ENCODE measurements at regions not wholly inside any gene's neighbourhood (a gene's known extent, or its start where the extent isn't known, plus 50 kb on each side); places are given as distances from the start of the nearest gene placed in this dataset.

DNA sequence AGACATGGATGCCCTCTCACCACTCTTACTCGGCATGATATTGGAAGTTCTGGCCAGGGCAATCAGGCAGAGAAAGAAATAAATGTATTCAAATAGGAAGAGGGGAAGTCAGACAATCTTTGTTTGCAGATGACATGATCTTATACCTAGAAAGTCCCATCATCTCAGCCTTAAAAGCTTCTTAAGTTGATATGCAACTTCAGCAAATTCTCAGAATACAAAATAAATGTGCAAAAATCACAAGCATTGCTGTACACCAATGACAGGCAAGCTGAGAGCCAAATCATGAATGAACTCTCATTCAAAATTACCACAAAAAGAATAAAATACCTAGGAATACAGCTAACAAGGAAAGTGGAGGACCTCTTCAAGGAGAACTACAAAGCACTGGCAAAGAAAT, 2190.4 kb downstream of the MAT2B start:
- Mint-ChIP-seq H3K4me3 (no peak overlapping the region), H3K9me3 (peaks cover 30% of the 10 kb centered on the region), H3K4me1 (no peaks in the 10 kb centered on the region), H3K36me3 (ENCODE audit: insufficient read depth) (no peaks in the 10 kb centered on the region), H3K27me3 (no peaks in the 10 kb centered on the region), H3K27ac (ENCODE audit: low read depth) (no peak overlapping the region)
- no peak for ATAC-seq (replicated peaks; ENCODE audit: extremely low read depth, poor library complexity, severe bottlenecking)
- no peak for DNase-seq (ENCODE audit: low spot score in 2 of 2)

DNA sequence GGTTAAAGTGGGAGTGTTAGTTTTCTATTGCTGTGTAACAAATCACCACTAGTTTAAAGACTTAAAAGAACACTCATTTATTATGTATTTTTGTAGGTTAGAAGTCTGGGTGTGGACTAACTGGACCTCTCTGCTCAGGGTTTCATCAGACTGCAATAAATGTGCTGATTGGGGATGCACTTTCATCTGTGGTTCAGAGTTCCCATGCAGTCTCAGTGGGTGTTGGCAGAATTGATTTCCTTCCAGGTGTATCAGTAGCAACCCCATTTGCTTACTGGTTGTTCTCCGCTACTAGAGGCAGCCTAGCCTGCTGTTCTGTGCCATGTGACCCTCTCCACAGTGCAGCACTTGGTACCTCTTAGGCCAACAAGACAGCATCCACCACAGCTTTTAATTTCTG, 2200.5 kb downstream of the MAT2B start:
- no peak overlapping the region for H3K27ac Mint-ChIP-seq (ENCODE audit: low read depth)
- no peak for DNase-seq (ENCODE audit: low spot score in 2 of 2)
- no peak overlapping the region for H3K4me3 Mint-ChIP-seq
- no peak for ATAC-seq (replicated peaks; ENCODE audit: extremely low read depth, poor library complexity, severe bottlenecking)
- no peaks in the 10 kb centered on the region for H3K4me1 Mint-ChIP-seq
- peaks cover 2% of the 10 kb centered on the region for H3K36me3 Mint-ChIP-seq (ENCODE audit: insufficient read depth)
- H3K27me3 Mint-ChIP-seq: no peaks in the 10 kb centered on the region
- peaks cover 6% of the 10 kb centered on the region for H3K9me3 Mint-ChIP-seq

DNA sequence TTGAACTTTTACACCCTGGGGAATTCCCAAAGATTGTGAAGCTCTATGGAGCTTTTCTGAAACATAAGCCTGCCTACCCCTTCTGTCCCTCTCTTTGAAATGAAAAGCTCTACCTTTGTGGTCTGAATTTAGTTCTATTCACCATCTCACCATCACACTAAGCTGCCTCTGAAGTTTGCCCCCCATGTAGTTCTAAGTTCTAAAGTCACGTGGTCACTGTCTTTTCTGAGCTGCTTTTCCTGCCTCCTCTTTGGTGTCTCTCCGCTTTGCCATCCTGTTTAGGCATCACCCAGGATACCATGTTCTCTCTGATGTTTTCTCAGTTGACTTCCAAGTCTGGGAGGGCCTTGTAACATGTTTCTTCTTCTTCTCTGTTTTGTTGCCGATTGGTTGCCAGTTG, 2206.6 kb downstream of the MAT2B start:
- no peak for DNase-seq (ENCODE audit: low spot score in 2 of 2)
- peaks cover 12% of the 10 kb centered on the region for H3K9me3 Mint-ChIP-seq
- H3K27ac Mint-ChIP-seq (ENCODE audit: low read depth): no peak overlapping the region
- ATAC-seq (replicated peaks; ENCODE audit: extremely low read depth, poor library complexity, severe bottlenecking): no peak
- no peaks in the 10 kb centered on the region for H3K27me3 Mint-ChIP-seq
- no peaks in the 10 kb centered on the region for H3K36me3 Mint-ChIP-seq (ENCODE audit: insufficient read depth)
- no peaks in the 10 kb centered on the region for H3K4me1 Mint-ChIP-seq
- H3K4me3 Mint-ChIP-seq: no peak overlapping the region

DNA sequence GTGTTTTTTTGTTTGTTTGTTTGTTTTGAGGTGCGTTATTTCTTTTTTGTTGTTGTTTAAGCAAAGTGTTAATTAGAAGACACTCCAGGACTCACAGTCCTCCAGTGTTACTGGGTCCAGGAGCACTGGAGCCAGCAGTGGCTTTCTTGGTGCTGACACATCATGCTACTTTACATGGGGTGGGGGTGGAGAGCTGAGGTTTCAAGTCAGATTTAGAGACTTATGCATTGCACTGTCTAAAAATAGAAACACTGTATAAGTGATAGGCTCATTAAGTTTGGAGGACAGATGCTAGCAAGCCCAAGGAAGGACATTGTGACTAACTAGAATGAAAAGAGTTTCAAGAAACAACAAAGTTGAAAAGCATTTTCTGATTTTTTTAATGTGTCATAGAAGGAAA, 2209.2 kb downstream of the MAT2B start:
- ATAC-seq (replicated peaks; ENCODE audit: extremely low read depth, poor library complexity, severe bottlenecking): no peak
- no peak overlapping the region for H3K27ac Mint-ChIP-seq (ENCODE audit: low read depth)

DNA sequence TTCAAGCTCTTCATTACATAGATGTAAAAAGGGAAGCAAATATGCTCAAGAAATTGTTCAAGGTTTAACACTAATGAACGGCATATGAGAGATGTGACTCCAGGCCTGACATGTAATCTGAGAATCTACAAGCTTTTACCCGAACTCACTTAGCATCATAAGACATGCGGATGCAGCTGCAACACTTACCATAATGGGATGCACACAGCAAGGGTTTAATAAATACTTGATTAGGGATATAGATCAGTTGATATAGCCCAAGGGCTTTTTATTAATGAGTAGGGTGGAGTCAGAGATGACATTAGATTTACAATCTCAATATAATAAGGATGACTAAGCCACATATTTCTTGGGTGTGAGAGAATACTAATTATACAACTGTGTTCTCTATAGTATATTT, 2215.5 kb downstream of the MAT2B start:
- ATAC-seq (replicated peaks; ENCODE audit: extremely low read depth, poor library complexity, severe bottlenecking) (no peak), DNase-seq (ENCODE audit: low spot score in 2 of 2) (no peak)
- Mint-ChIP-seq H3K4me1 (no peaks in the 10 kb centered on the region), H3K27ac (ENCODE audit: low read depth) (no peak overlapping the region), H3K36me3 (ENCODE audit: insufficient read depth) (no peaks in the 10 kb centered on the region), H3K27me3 (no peaks in the 10 kb centered on the region), H3K4me3 (no peak overlapping the region), H3K9me3 (peaks cover 27% of the 10 kb centered on the region)

More for the DNA sequence above, 2209.2 kb downstream of the MAT2B start:
- Mint-ChIP-seq H3K27me3 (no peaks in the 10 kb centered on the region), H3K9me3 (peaks cover 18% of the 10 kb centered on the region), H3K4me1 (no peaks in the 10 kb centered on the region), H3K36me3 (ENCODE audit: insufficient read depth) (no peaks in the 10 kb centered on the region), H3K4me3 (no peak overlapping the region)
- no peak for DNase-seq (ENCODE audit: low spot score in 2 of 2)

DNA sequence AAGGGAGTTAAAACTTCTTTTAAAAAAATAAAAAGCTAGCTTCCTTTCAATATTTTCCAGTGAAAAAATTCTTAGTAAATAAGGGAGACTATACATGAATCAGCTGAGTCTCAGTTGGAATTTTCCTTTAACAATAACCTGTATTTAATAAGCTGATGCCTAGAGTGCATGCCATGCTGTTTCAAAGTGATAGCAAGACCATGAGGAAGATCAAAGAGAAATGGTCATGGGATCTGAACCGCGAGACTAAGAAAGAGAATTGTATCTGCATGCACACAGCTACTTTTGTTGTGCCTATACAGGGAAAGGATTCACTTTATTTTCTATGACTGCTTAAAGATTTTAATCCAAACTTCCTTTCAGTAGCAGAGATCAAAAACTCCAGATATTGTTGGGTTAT, 2217.0 kb downstream of the MAT2B start:
- DNase-seq (ENCODE audit: low spot score in 2 of 2) (no peak), ATAC-seq (replicated peaks; ENCODE audit: extremely low read depth, poor library complexity, severe bottlenecking) (no peak)
- no peak overlapping the region for H3K4me3 Mint-ChIP-seq

DNA sequence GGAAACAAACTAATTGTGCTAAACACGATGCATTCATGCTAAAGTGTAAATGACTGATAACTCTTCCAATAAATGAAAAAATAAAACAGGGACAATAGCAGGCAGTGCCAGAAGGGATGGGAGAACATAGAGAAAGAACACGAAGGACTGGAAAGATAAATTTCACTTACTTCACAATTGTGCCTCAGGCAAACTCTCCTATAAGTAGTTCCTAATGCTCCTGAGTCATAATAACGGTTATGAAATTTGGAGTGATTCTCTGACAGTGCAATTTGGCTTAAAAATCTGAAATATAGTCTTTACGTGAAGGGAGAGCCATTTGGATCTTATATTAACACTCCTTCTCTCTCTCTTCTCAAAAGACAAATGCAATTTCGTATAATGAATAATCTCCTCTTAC, 2218.5 kb downstream of the MAT2B start:
- no peaks in the 10 kb centered on the region for H3K36me3 Mint-ChIP-seq (ENCODE audit: insufficient read depth)
- ATAC-seq (replicated peaks; ENCODE audit: extremely low read depth, poor library complexity, severe bottlenecking) (no peak), DNase-seq (ENCODE audit: low spot score in 2 of 2) (no peak)
- H3K4me3 Mint-ChIP-seq: no peak overlapping the region
- peaks cover 32% of the 10 kb centered on the region for H3K9me3 Mint-ChIP-seq
- no peaks in the 10 kb centered on the region for H3K27me3 Mint-ChIP-seq
- H3K4me1 Mint-ChIP-seq: no peaks in the 10 kb centered on the region
- no peak overlapping the region for H3K27ac Mint-ChIP-seq (ENCODE audit: low read depth)

More for the DNA sequence above, 2217.0 kb downstream of the MAT2B start:
- H3K36me3 Mint-ChIP-seq (ENCODE audit: insufficient read depth): no peaks in the 10 kb centered on the region
- no peaks in the 10 kb centered on the region for H3K4me1 Mint-ChIP-seq
- H3K9me3 Mint-ChIP-seq: peaks cover 32% of the 10 kb centered on the region
- H3K27me3 Mint-ChIP-seq: no peaks in the 10 kb centered on the region
- no peak overlapping the region for H3K27ac Mint-ChIP-seq (ENCODE audit: low read depth)

DNA sequence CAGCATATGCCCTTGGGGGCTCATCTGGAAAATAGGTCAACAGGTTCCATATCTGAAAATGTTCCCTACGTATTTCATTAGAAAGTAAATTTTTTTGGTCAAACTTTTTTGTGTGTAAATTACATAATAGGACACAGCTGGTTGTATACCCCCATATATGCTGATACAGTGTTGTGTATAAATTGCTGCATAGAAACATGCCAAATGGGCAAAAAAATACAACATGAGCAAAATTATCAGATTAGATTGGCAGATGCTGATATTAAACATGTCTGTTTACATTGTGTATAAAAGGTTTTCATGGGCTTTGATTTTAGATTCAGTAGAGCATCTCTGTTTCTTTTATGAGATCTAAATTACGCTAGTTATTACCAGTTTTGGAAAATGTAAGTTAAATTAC, 2223.0 kb downstream of the MAT2B start:
- no peaks in the 10 kb centered on the region for H3K27me3 Mint-ChIP-seq

DNA sequence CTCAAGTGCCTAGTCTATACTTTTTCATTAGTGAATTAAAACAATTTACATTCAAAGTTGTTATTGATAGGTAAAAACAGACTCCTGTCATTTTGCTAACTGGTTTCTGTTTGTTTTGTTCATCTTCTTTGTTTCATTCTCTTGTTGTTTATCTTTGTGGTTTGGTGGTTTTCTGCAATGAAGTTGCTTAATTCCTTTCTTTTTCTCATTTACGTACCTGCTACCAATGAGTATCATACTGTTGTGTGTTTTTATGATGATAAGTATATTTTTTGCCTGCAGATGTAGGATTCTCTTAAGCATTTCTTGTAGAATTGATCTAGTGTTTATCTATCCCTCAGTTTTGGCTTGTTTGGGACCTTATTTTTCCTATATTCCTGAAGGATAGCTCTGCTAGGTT, 2230.0 kb downstream of the MAT2B start:
- Mint-ChIP-seq H3K27ac (ENCODE audit: low read depth) (no peak overlapping the region), H3K4me1 (no peaks in the 10 kb centered on the region)
- ATAC-seq (replicated peaks; ENCODE audit: extremely low read depth, poor library complexity, severe bottlenecking): no peak

More for the DNA sequence above, 2223.0 kb downstream of the MAT2B start:
- Mint-ChIP-seq H3K27ac (ENCODE audit: low read depth) (no peak overlapping the region), H3K4me1 (no peaks in the 10 kb centered on the region), H3K9me3 (peaks cover 10% of the 10 kb centered on the region), H3K4me3 (no peak overlapping the region), H3K36me3 (ENCODE audit: insufficient read depth) (no peaks in the 10 kb centered on the region)
- ATAC-seq (replicated peaks; ENCODE audit: extremely low read depth, poor library complexity, severe bottlenecking): no peak
- no peak for DNase-seq (ENCODE audit: low spot score in 2 of 2)

DNA sequence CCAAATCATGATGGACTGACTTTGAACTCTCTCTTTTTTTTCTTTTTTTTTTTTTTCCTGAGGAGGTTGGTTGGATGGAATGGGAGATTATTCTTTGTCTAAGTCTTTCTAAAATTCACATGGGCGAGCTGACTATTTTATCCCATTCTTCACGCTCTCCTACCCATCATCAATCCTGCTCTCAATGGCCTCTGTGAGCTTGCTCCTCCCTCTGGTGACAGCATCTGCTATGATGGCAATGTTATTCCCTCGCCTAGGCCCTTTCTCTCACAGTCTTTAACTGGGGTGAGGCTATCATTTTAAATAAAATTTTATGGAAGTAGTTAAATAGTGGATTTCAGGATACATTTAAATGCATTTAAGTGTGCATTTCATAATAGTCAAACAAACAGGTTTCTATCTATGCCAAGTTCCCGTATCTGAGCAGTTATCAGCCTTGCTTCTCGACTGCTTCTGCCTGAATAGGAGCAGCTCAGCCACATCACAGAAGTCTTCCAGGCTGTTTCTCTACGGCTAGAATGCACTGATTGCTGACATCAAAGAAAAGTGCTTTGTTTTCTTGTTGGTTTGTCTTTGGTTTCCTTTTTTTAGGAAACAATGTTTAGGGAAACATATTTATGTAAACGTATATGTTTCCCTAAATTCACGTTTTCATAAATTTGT, 2233.8 kb downstream of the MAT2B start:
- no peak overlapping the region for H3K4me3 Mint-ChIP-seq
- H3K27me3 Mint-ChIP-seq: no peaks in the 10 kb centered on the region
- H3K4me1 Mint-ChIP-seq: no peaks in the 10 kb centered on the region
- no peak overlapping the region for H3K27ac Mint-ChIP-seq (ENCODE audit: low read depth)
- no peaks in the 10 kb centered on the region for H3K36me3 Mint-ChIP-seq (ENCODE audit: insufficient read depth)
- ATAC-seq (replicated peaks; ENCODE audit: extremely low read depth, poor library complexity, severe bottlenecking): no peak
- no peak for DNase-seq (ENCODE audit: low spot score in 2 of 2)
- peaks cover 17% of the 10 kb centered on the region for H3K9me3 Mint-ChIP-seq

More for the DNA sequence above, 2230.0 kb downstream of the MAT2B start:
- Mint-ChIP-seq H3K9me3 (peaks cover 17% of the 10 kb centered on the region), H3K27me3 (no peaks in the 10 kb centered on the region), H3K36me3 (ENCODE audit: insufficient read depth) (no peaks in the 10 kb centered on the region), H3K4me3 (no peak overlapping the region)
- DNase-seq (ENCODE audit: low spot score in 2 of 2): no peak

DNA sequence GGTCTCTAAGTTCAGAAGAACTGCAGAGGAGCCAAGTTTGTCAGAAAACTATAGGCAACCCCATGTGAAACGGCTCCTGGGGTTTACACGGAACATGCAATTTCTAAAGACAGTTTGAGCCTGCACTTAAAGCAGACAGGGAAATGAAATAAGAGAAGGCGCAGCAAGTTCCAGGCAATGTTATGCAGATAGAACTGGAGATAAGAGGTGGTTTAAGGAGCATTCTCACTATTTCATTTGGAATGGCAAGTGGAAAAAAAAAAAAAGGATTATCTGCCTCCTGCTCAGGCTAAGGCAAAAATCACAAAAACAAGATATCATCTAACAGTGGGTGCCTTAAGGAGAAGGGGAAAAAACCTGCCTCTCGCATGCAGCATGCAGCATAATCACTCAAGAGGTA, 2252.4 kb downstream of the MAT2B start:
- Mint-ChIP-seq H3K4me1 (no peaks in the 10 kb centered on the region), H3K27ac (ENCODE audit: low read depth) (no peak overlapping the region), H3K4me3 (no peak overlapping the region)

DNA sequence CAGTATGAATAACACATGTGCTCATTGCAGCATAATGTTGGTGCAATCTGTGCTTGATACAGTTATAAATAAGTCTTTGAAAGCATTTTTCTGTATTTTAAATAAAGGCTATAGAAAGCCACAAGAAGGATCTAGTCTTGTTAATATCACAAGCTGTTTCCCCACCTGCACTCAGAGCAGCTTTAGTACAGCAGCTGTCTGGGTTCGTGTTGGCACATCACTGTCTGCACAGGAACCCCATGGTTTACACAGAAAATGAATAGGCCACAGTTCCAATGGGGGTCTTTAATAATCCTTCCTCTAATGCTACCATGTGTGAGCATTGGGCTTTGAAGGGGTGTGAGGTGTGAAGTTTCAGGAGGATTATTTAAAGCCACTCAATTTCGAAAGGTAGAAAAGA, 2269.7 kb downstream of the MAT2B start:
- Mint-ChIP-seq H3K27ac (ENCODE audit: low read depth) (no peak overlapping the region), H3K36me3 (ENCODE audit: insufficient read depth) (peaks cover 2% of the 10 kb centered on the region), H3K27me3 (no peaks in the 10 kb centered on the region), H3K4me3 (no peak overlapping the region), H3K4me1 (no peaks in the 10 kb centered on the region), H3K9me3 (peaks cover 6% of the 10 kb centered on the region)
- ATAC-seq (replicated peaks; ENCODE audit: extremely low read depth, poor library complexity, severe bottlenecking) (no peak), DNase-seq (ENCODE audit: low spot score in 2 of 2) (no peak)

More for the DNA sequence above, 2252.4 kb downstream of the MAT2B start:
- DNase-seq (ENCODE audit: low spot score in 2 of 2) (no peak), ATAC-seq (replicated peaks; ENCODE audit: extremely low read depth, poor library complexity, severe bottlenecking) (no peak)
- no peaks in the 10 kb centered on the region for H3K36me3 Mint-ChIP-seq (ENCODE audit: insufficient read depth)
- no peaks in the 10 kb centered on the region for H3K27me3 Mint-ChIP-seq
- H3K9me3 Mint-ChIP-seq: peaks cover 13% of the 10 kb centered on the region

DNA sequence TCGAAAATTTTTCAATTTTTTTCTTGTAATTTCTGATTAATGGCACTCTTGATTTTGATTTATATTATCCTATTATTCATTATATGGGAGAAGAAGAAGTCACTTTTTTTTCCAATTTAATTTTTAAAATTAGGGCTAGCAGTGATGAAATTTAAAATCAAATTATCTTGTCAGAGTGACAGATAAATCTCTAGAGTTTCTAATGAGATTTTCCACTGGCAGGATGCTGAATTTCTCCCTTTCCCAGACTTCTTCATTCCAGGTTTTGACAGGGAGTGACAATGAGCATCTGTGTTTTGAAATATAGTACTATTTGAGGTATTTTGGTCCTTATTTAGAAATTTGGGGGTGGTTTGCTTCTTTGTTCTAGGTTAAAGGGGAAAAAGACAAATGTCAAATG, 2274.1 kb downstream of the MAT2B start:
- no peaks in the 10 kb centered on the region for H3K27me3 Mint-ChIP-seq
- H3K27ac Mint-ChIP-seq (ENCODE audit: low read depth): no peak overlapping the region
- H3K4me1 Mint-ChIP-seq: no peaks in the 10 kb centered on the region
- DNase-seq (ENCODE audit: low spot score in 2 of 2) (no peak), ATAC-seq (replicated peaks; ENCODE audit: extremely low read depth, poor library complexity, severe bottlenecking) (no peak)
- peaks cover 16% of the 10 kb centered on the region for H3K9me3 Mint-ChIP-seq
- H3K36me3 Mint-ChIP-seq (ENCODE audit: insufficient read depth): no peaks in the 10 kb centered on the region
- H3K4me3 Mint-ChIP-seq: no peak overlapping the region
